ENCODE measurements at regions not wholly inside any gene's neighbourhood (a gene's known extent, or its start where the extent isn't known, plus 50 kb on each side); places are given as distances from the start of the nearest gene placed in this dataset.
"Not testable (repeated sequence)": the region's sequence is repeated elsewhere in the genome, so short reads cannot be mapped to it uniquely, and the experiment has no call there.

DNA sequence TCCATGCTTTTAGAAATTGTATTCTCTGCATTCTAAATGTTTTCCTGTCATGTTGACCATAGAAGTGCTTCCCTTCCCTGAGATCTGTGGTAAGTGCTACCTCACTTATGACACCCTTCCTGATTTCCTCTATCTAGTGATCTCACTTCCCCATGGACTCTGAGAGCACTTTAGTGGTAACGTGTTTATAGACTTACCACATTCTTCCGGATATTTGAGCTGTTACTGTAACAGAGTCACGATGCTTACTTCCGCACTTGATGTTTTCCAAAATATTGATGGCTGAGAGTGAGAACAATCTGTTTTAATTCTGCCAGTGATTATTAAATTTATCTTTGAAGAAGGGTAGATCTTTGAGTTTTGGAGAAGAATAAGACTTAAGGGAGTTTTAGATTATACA lies 60.1 kb upstream of the NAMPT start:
- no peaks in the 10 kb centered on the region for H3K4me1 ChIP-seq

GRCh38 chr7:106344211-106344610 lies 59.4 kb upstream of the NAMPT start:
- Histone ChIP-seq H3K9me3 (peaks cover 0 to 24% of the 10 kb centered on the region in 2 donors), H3K36me3 (no peaks in the 10 kb centered on the region), H3K27me3 (no peaks in the 10 kb centered on the region), H3K27ac (no peak overlapping the region), H3K4me3 (no peak overlapping the region), H3K4me1 (no peaks in the 10 kb centered on the region)
- DNase-seq (ENCODE audit: low spot score), result no peak
- no peak for TF ChIP-seq CTCF (IDR thresholded peaks at IDR 0.05)

More for the DNA sequence above, 60.1 kb upstream of the NAMPT start:
- DNase-seq (ENCODE audit: low spot score), result no peak
- H3K27me3 ChIP-seq, result no peaks in the 10 kb centered on the region
- H3K27ac ChIP-seq, result no peak overlapping the region
- no peak for TF ChIP-seq CTCF (IDR thresholded peaks at IDR 0.05)
- no peak overlapping the region for H3K4me3 ChIP-seq
- no peaks in the 10 kb centered on the region for H3K36me3 ChIP-seq
- H3K9me3 ChIP-seq, result peaks cover 0 to 26% of the 10 kb centered on the region in 2 donors

DNA sequence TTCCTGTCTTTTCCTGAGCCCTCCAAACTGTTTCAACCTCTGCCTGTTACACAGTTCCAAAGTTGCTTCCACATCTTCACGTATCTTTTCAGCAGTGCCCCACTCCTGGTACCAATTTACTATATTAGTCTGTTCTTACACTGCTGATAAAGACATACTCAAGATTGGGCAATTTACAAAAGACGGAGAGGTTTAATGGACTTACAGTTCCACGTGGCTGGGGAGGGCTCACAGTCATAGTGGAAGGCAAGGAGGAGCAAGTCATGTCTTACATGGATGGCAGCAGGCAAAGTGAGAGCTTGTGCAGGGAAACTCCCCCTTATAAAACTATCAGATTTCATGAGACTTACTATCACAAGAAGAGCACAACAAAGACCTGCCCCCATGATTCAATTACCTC lies 57.3 kb upstream of the NAMPT start:
- not testable (repeated sequence) for H3K4me3 ChIP-seq; H3K27me3 ChIP-seq; H3K27ac ChIP-seq; H3K36me3 ChIP-seq; H3K4me1 ChIP-seq; DNase-seq (ENCODE audit: low spot score)
- H3K9me3 ChIP-seq, result peaks cover 0 to 36% of the 10 kb centered on the region in 2 donors

- DNase-seq (ENCODE audit: low spot score); H3K36me3 ChIP-seq; H3K4me3 ChIP-seq; H3K27me3 ChIP-seq; H3K4me1 ChIP-seq; H3K27ac ChIP-seq: not testable (repeated sequence)
- H3K9me3 ChIP-seq, result peaks cover 0 to 45% of the 10 kb centered on the region in 2 donors
Observed at GRCh38 chr7:106340247-106340596, 55.4 kb upstream of the NAMPT start.

GRCh38 chr7:106339513-106340246 lies 54.9 kb upstream of the NAMPT start:
- Histone ChIP-seq H3K4me3 (no peak overlapping the region), H3K27ac (no peak overlapping the region), H3K27me3 (no peaks in the 10 kb centered on the region), H3K36me3 (no peaks in the 10 kb centered on the region), H3K9me3 (peaks cover 0 to 45% of the 10 kb centered on the region in 2 donors), H3K4me1 (no peaks in the 10 kb centered on the region)
- no peak for DNase-seq (ENCODE audit: low spot score)
- TF ChIP-seq CTCF (IDR thresholded peaks at IDR 0.05), result no peak

DNA sequence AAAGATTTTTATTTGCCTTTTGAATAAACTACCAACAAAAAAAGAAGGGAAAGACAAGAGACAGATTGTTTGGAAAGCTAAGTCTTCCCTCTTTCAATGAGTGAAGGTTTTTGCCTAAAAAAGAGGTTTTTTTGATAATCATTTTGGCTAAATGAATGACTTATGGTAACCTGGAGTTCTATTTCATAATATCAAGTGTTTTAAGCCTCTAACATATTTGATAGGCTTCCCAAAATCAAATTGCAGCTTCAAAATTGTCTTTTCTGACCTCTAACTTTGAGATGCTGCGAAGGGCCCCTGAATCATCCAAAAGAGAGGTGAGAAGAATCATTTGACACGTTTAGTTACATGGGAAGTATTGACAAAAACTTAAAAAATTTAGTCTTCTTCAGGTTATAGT lies 53.0 kb upstream of the NAMPT start:
- no peaks in the 10 kb centered on the region for H3K36me3 ChIP-seq
- H3K4me1 ChIP-seq, result no peaks in the 10 kb centered on the region
- H3K27me3 ChIP-seq, result no peaks in the 10 kb centered on the region
- no peak for TF ChIP-seq CTCF (IDR thresholded peaks at IDR 0.05)
- peaks cover 0 to 38% of the 10 kb centered on the region in 2 donors for H3K9me3 ChIP-seq
- no peak overlapping the region for H3K27ac ChIP-seq
- H3K4me3 ChIP-seq, result no peak overlapping the region
- DNase-seq (ENCODE audit: low spot score), result no peak

DNA sequence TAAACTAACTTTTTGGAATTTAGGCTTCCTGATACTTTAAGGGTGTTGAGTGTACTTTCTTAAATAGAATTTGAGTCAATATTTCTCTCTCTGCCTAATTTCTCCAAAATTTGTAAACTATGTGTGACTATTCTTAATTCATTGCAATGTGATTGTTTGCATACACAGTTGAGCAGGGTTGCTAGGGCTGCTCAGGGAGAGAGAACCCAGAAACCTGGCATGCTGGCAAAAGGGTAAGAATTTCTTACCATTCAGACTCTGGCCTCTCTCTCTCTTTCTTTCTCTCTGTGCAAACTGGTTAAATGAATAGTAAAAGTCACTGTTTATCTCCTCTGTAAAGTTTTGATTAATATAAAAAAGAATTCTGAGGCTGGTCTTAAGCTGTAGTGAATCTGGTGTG lies 51.0 kb upstream of the NAMPT start:
- Histone ChIP-seq H3K9me3 (peaks cover 0 to 32% of the 10 kb centered on the region in 2 donors), H3K27ac (no peak overlapping the region), H3K4me3 (no peak overlapping the region), H3K36me3 (no peaks in the 10 kb centered on the region), H3K27me3 (no peaks in the 10 kb centered on the region), H3K4me1 (no peaks in the 10 kb centered on the region)
- no peak for TF ChIP-seq CTCF (IDR thresholded peaks at IDR 0.05)
- DNase-seq (ENCODE audit: low spot score), result no peak
